ENCODE measurements at regions not wholly inside any gene's neighbourhood (a gene's known extent, or its start where the extent isn't known, plus 50 kb on each side); places are given as distances from the start of the nearest gene placed in this dataset.

DNA sequence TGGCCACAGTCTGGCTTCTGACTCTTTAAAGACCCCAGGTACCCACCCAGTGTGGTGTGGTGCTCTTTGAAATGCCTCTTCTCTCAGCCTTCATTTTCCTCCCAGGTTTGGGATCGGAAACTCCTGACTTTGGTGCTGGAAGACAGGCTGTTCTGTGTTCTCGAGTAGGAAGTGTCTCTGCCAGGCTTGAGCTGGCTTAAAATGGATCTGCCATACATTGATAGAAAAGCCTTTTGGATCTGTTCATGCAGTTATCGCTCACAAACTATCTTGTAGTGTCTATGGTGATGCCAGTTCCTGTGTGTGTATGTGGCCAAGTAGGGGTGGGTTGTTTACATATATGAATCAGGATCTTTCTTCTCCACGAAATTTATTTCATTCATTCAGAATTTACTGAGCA lies 307.3 kb upstream of the CHD6 start:
- BruUV-seq (replicated peaks), result no TSS peak
- CTCF ChIA-PET, result interaction anchor here (0.6 kb wide), 1 partner anchor 1430 kb away, joined by 4 read pairs; no protein-coding TSS in a partner anchor
- no peak overlapping the region for H3K27ac ChIP-seq (ENCODE audit: low read depth, low read length, poor library complexity, severe bottlenecking)
- TF ChIP-seq, protein P1, sequence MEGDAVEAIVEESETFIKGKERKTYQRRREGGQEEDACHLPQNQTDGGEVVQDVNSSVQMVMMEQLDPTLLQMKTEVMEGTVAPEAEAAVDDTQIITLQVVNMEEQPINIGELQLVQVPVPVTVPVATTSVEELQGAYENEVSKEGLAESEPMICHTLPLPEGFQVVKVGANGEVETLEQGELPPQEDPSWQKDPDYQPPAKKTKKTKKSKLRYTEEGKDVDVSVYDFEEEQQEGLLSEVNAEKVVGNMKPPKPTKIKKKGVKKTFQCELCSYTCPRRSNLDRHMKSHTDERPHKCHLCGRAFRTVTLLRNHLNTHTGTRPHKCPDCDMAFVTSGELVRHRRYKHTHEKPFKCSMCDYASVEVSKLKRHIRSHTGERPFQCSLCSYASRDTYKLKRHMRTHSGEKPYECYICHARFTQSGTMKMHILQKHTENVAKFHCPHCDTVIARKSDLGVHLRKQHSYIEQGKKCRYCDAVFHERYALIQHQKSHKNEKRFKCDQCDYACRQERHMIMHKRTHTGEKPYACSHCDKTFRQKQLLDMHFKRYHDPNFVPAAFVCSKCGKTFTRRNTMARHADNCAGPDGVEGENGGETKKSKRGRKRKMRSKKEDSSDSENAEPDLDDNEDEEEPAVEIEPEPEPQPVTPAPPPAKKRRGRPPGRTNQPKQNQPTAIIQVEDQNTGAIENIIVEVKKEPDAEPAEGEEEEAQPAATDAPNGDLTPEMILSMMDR (conservative IDR thresholded peaks at IDR 0.05; ENCODE audit: low read depth, low read length), result no peak
- TF ChIP-seq EZH2 (IDR thresholded peaks at IDR 0.05; ENCODE audit: borderline replicate concordance, low read depth, low read length, poor library complexity, severe bottlenecking), result no peak
- H3K9me3 ChIP-seq (ENCODE audit: low read depth, low read length, poor library complexity, severe bottlenecking), result no peaks in the 10 kb centered on the region
- H3K4me3 ChIP-seq (ENCODE audit: low read depth, low read length, poor library complexity, severe bottlenecking), result no peak overlapping the region
- POLR2A ChIA-PET (ENCODE audit: low non-redundant PET), result no interaction called here
- intact Hi-C loops (cut with micrococcal nuclease; ENCODE audit: unreplicated experiment), result no loop called here
- no peaks in the 10 kb centered on the region for H3K4me1 ChIP-seq (ENCODE audit: insufficient read depth, low read length, poor library complexity, severe bottlenecking)
- H3K36me3 ChIP-seq (ENCODE audit: insufficient read depth, low read length, poor library complexity, severe bottlenecking), result no peaks in the 10 kb centered on the region
- no peak for DNase-seq (ENCODE audit: low spot score)
- peaks cover 16% of the 10 kb centered on the region for H3K27me3 ChIP-seq (replicated peaks; ENCODE audit: insufficient read depth, low read depth, low read length, poor library complexity)

DNA sequence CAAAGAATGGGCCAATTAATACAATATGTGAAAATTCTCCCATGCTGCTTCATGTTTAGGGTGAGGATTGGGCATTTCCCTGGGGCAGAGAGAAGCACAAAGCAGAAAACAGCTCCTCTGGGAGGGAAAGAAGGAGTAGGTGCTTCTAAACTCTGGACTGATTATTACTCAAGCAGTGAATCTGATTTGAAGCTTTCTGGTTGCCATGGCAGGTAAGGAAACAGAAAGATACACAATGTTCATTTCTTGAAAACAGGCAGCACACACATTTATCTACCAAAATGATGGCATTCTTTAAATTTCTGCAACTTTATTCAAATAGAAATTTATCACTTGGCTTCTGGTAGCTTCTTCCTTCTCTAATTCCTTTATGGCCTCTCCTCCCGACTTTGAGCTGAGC lies 305.4 kb upstream of the CHD6 start:
- no TSS peak for BruUV-seq (replicated peaks)
- Histone ChIP-seq H3K36me3 (ENCODE audit: insufficient read depth, low read length, poor library complexity, severe bottlenecking) (no peaks in the 10 kb centered on the region), H3K27me3 (replicated peaks; ENCODE audit: insufficient read depth, low read depth, low read length, poor library complexity) (peaks cover 18% of the 10 kb centered on the region), H3K27ac (ENCODE audit: low read depth, low read length, poor library complexity, severe bottlenecking) (no peak overlapping the region), H3K4me3 (ENCODE audit: low read depth, low read length, poor library complexity, severe bottlenecking) (no peak overlapping the region), H3K4me1 (ENCODE audit: insufficient read depth, low read length, poor library complexity, severe bottlenecking) (no peaks in the 10 kb centered on the region), H3K9me3 (ENCODE audit: low read depth, low read length, poor library complexity, severe bottlenecking) (no peaks in the 10 kb centered on the region)
- no peak for TF ChIP-seq EZH2 (IDR thresholded peaks at IDR 0.05; ENCODE audit: borderline replicate concordance, low read depth, low read length, poor library complexity, severe bottlenecking)
- TF ChIP-seq, protein P1 (conservative IDR thresholded peaks at IDR 0.05; ENCODE audit: low read depth, low read length), result no peak
- CTCF ChIA-PET, result no interaction called here
- DNase-seq (ENCODE audit: low spot score), result no peak
- POLR2A ChIA-PET (ENCODE audit: low non-redundant PET), result no interaction called here
- intact Hi-C loops (cut with micrococcal nuclease; ENCODE audit: unreplicated experiment), result no loop called here

DNA sequence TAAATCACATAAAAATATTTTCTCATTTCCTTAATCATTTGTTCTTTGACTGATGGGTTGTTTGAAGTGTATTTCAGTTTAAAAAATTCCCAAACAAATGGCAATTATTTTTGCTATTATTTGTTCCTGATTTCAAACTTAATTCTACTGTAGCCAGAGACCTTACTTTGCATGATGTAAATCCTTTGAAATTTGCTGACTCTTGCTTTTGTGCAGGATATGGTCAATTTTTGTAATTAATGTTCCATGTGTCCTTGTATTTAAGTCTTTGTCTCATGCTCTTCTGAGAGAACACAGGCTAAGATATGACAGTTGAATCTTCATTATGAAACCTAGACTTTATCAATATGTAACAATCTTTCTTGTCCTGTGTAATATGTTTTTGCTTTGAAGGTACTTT lies 295.0 kb upstream of the CHD6 start:
- H3K27ac ChIP-seq (ENCODE audit: low read depth, low read length, poor library complexity, severe bottlenecking), result no peak overlapping the region
- intact Hi-C loops (cut with micrococcal nuclease; ENCODE audit: unreplicated experiment), result no loop called here
- BruUV-seq (replicated peaks), result no TSS peak
- no peaks in the 10 kb centered on the region for H3K9me3 ChIP-seq (ENCODE audit: low read depth, low read length, poor library complexity, severe bottlenecking)
- H3K27me3 ChIP-seq (replicated peaks; ENCODE audit: insufficient read depth, low read depth, low read length, poor library complexity), result peaks cover 20% of the 10 kb centered on the region
- no peaks in the 10 kb centered on the region for H3K36me3 ChIP-seq (ENCODE audit: insufficient read depth, low read length, poor library complexity, severe bottlenecking)
- no peak overlapping the region for H3K4me3 ChIP-seq (ENCODE audit: low read depth, low read length, poor library complexity, severe bottlenecking)
- DNase-seq (ENCODE audit: low spot score), result no peak
- ChIA-PET POLR2A (ENCODE audit: low non-redundant PET) (no interaction called here), CTCF (no interaction called here)
- H3K4me1 ChIP-seq (ENCODE audit: insufficient read depth, low read length, poor library complexity, severe bottlenecking), result no peaks in the 10 kb centered on the region
- TF ChIP-seq EZH2 (IDR thresholded peaks at IDR 0.05; ENCODE audit: borderline replicate concordance, low read depth, low read length, poor library complexity, severe bottlenecking), result no peak
- TF ChIP-seq, protein P1 (conservative IDR thresholded peaks at IDR 0.05; ENCODE audit: low read depth, low read length), result no peak
